HK-2 (cell line): ENCODE measurements at regions not wholly inside any gene's neighbourhood (a gene's known extent, or its start where the extent isn't known, plus 50 kb on each side); places are given as distances from the start of the nearest gene placed in this dataset.

Source experiments
- DNase-seq: peaks from one replicate; pipeline ENCODE4 v3.0.0-alpha.2; 2018; ENCODE audit not compliant: unreplicated experiment

DNA sequence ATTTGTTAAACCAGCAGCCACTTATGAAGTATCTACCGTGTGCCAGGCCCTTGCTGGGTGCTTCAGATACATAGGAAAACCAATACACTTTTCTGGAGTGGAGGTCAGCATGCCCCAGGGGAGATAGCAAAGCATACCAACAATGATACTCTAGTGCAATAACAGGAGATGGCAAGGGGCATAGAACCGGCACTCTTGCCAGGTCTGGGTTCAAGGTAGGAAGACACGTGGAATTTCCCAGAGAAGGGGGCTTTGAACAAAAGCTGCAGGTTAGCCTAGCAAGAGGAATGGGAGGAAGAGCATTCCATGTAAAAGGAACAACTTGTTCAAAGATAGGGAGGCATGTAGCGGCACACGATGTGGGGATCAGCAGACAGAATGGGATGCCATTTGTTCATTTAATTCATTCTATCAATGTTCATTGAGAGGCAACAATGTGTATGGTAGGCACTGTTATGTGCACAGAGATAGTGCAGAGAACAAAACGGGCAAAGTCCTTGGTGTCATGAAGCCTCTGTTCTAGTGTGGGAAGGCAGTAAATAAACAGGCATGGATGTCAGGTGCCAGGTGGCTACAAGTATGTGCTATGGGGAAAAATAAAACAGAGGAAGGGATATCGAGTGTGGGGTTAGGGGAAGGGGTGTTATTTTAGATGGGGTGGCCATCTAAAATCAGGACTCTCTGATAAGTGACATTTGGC is 162.6 kb upstream of the E2F8 start:
- no peak for DNase-seq

DNA sequence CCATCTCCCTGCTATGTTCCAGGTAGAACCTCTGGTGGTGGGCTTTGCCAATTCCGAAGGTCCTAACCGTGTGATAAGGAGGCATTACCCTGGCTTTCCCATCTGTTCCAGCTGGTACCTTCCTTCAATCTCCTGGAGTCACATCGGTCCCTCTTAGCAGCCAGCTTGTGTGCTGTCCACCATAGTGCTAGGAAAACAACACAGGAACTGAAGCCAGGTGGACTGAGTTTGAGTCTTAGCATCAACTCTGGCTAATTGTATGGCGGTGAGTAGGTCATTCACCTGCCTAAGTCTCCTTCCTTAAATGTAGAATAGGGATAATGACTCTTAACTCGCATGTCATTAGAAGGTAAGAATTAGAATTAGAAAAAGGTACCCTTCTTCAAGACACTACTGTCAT is 159.6 kb upstream of the E2F8 start:
- no peak for DNase-seq

DNA sequence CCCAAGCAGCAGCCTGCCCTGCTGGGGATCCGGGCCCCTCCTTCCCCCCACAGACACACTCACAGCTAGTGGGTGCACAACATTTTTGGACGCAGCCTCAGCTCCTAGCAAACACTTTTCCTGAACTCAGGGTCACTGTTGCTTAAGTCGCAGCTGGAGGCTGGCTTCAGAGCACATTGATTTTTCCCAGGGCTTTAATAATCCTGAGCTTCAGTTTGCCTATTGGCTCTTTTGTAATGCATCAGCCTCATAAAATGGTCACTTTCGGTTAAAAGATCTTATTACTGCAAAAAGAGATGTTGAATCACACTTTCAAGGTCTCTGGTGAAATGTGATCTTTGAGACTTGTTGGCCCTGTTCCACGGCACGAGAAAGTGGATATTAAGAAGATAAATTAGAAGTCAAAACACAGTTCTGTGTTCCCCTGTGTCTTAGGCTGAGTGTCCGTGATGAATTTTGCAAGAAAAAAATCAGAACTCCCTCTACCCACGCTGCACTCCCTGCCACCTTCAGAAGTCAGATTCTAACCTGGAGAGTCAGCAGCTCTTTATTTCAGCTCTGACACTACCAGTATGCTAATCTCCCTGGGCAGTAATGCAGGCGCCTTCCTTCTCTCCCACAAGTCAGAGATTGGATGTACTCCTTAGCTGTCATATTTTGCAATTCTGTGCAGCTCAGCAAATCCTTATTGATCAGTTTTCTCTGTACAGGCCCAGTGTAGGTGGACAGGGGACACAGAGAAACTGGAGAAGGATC is 158.2 kb upstream of the E2F8 start:
- no peak for DNase-seq

DNA sequence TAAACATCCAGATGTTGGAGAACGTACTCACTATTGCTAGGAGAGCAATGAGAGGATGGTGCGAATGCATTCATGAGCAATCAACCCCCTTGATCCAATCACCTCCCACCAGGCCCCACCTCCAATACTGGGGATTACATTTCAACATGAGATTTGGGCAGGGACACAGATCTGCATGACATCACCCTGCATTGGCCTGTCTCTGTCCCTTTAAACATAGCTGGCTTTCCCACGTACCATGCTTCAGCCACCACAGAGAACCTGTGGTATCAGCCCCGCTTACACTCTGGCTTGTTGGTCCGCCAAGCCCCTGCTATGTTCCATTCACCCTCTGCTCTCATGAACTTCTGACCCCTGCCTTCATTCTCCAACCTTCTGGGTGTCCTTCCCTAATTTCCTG is 157.5 kb upstream of the E2F8 start:
- no peak for DNase-seq

DNA sequence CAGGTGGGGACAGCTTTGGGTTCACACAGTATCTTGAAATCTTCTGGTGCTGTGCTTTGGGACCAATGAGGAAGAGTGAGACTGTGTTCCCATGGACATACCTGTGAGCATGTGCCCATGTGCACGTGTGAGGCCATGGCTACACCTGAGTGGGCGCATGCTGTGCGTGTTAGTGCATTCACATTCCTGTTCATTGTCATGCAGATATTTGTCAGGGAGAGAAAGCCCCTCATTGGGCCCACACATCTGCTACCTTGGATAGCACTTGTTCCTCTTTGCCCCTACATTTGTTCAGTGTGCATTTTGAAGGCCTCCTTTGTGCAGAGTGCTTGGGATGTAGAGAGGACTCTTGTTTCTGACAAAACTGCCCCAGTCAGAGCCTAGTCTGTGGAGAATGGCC is 154.3 kb upstream of the E2F8 start:
- no peak for DNase-seq

DNA sequence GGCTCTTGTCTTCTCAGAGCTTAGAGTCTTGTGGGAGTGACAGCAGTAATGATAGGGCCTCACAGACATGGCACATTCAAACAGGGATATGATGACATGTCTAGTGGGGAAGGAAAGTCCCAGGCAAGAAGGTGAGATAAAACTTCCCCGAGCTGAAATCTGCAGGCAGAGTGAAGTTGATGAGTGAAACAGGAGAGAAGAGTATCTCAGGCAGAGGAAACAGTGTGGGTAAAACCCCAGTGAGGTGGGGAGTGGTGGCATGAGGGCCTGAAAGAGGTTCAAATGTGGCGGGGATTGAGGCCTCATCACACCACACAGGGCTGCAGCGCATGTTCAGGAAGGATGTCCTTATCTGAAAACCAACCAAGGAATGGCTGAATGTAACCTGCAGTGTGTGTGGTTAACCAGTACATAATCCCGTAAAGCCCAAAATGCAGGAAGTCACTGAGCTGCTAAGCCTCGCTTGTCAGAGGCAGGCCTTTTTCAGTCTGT is 153.8 kb upstream of the E2F8 start:
- no peak for DNase-seq

DNA sequence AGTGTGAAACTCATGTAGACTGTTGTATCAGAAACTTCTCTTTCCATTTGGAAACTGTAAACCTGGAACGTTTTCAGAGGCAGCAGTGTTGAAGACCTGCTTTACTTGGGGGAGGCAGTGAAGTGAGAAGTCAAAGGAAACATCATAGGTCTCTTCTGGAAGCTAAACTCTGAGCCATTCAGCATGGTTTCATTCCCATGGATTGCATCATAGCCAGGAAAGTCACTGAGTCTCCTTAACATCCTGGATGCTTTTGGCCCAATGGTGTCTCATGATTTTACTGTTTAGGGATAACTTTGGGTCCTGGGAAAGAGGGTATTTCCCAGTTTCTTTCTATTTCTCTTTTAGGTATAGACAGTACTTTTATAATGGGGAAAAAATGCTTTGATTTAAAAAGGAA is 153.2 kb upstream of the E2F8 start:
- DNase-seq, result no peak

DNA sequence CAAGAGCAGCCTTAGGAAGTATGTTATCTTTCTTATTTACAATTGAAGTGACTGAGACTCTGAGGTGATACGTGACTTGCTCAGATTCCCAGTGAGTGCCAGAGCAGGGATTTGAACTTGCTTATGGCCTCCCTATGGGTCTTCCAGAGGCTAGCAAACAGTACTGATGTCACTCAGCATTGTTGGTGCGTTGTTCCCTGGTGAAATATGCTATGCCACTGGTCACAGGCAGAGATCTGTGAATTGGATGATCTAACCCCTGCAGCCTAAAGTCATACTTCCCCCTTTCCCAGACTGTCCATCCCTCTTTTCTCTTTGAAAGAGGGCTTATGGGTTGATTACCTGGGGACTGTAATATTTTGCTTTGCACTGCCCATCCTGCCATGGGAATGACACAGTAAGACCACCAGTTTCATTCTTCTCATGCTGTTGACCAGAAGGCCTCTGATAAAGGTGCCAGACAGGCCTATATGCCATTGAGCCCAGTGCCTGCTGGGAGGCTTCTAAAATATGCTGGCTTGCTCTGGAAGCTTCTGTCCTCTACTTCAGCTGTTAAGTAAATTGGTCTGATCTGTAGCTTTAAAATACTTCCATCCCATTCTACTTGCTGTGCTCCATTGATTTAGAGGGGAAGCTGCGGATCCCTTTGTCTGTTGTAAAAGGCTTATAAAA is 152.2 kb upstream of the E2F8 start:
- DNase-seq, result no peak

DNA sequence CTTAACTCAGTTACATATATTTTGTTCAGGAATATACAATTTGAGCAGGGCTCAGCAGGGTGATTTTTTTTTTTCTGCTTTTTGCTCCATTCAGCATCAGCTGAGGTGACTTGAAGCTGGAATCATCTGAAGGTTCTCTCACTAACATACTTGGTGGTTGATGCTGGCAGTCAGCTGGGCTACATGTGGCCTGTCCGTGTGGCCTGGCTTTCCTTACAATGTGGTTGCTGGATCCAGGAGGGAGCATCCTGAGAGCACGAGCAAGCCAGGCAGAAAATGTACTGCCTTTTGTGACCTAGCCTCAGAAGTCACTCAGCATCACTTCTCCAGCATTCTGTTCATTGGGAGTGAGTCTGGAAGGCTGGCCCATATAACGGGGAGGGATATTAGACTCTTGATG is 151.6 kb upstream of the E2F8 start:
- DNase-seq, result no peak

DNA sequence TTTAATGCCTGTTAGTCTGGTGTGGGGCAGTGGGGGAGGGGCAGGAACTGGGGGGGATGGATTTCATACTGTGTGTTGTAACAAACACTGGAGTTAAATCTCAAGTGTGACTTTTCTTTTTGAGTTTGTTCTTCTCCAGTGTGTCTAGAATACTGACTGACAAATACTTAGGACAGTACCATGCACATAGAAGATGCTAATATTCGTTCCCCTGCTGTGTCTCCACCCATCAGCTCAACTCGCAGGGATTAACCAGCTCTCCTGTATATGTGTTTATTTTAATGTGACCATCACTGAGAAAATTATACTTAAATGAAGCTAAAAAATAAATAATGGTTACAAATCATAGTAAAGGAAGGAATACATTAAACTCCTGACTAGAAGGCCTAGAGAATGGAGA is 150.9 kb upstream of the E2F8 start:
- no peak for DNase-seq

DNA sequence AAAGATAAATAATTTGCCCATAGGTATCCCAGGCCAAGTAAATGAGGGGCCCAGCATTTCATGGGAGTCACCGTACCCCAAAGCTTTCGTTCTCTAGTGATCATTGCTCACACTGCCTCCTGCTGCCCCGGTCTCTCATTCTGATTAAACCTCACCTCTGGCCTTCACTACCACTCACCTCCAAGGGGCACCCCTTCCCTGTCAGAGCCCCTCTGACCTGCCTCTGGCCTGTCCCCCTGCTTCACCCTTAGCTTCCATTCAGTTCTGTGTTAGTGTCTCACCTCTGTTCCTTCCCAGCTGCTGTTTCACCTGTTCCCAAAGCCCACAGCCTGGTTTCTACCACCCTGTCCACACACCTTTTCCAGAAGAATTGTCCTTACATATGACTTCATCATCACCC is 150.3 kb upstream of the E2F8 start:
- no peak for DNase-seq

DNA sequence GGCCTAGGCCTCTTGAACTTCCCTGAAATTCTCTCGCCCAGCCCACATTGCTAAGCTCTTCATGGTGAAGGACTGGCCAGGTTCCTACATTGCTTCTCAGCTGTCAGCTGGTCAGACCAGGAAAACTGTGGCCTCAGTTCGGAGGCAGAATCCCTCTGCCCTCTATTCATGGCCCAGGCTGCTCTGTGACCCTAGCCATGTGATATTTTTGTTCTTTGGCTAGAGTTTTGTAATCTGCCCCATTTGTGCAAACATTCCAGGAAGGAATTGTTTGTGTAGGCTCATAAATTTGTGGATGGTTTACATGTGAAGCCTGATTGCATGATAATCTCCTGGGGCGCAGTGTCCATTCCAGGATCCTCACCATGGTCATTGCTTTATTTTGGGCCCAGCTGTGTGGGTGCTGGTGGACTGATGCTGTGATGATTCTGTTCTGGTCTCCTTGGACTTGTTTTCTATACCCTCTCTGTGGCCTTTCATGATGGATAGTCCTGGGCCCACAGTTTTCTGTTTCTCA is 149.1 kb upstream of the E2F8 start:
- no peak for DNase-seq

DNA sequence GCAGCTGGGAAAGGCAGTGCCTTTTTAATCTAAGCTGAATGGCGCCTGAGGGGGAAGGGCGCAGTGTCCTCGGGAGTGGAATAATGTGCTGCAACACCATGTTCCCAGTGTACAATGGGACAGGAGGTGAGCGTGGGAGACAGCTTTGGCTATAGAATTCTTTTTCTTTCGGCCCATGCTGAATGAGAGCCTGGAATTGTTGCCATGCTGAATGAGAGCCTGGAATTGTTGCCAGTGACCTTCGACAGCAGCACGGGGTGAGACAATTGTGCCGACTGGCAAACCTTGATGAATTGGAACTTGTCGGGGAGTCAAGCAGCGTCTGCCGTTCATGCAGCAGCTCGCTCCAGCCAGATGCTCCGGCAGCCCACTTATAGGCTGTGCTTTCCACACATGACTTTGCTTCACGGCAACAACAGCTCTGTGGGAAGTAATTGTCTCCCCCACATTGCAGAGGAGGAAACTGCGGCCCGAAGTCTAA is 141.4 kb upstream of the E2F8 start:
- no peak for DNase-seq

DNA sequence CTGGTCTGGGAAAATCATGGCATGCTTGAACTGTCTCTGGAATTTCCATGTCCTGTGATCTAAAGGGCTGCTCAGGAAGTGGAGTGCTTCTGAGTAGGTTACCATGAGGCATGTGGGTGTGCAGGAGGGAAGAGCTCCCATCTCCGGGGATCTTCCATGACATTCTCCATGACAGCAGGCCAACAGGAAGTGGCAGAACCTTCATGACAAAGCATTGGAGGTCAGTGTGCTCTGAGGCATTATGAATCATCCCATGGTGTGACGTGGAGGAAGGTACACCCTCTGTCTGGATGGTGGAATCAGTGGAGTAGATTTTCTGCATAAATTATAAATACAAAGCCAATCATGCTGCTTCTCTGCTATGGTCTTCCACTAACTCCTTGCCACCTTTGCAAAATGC is 139.6 kb upstream of the E2F8 start:
- DNase-seq, result peak; percentile 48

DNA sequence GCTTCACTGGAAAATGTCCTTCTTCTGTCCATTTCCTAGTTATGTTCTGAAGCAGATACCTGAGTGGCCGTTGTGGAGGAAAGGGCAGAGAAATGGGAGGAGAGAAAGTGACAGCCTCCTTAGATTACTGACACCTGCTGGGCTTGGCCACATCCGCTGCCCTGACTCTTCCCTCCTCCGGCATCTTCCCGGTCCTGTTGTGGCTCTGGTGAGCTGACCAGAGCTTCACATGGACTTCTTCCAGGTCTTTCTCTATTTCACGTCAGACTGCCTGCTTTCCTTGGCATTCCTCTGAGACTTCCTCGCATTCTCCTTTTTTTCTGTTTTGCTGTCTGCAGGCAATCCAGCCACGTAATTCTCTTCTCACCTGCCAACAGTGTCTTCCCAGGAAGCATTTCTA is 138.7 kb upstream of the E2F8 start:
- DNase-seq, result no peak

DNA sequence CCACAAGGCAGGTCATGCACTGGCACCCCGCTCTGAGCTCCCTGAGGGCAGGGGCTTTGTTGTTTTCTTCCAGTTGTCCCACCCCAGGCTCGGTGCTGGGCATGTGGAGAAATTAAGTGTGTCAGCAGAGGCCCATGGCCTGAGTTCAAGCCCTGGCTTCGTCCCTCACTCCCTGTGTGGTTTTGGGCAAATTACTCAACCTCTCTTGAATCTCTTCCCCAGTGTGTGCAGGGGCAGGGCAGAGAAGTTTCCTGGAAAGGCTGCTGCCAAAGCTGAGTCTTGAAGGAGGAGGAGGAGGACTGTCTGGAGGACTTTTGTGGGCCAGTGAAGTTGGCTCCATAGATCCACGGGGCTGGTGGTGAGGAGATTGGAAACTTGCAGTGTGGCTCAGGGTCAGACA is 138.1 kb upstream of the E2F8 start:
- DNase-seq, result no peak

DNA sequence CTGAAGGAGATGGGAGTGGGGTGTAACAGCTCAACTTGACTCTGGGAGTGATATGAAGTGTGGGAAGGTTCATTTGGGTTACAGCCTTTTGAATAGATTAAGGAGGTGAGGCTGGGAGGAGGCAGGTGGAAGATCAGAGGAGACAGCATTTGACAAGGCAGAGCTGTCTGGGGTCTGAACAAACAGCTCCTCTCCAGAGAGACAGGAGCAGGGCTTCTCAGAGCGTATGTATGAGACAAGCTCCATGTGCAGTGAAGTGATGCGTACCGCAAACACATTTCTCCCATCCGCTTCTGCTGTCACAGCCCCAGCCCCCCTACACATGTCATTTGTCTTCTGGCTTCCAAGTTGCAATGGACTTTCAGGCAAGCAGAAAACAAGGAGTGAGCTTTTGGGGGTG is 137.1 kb upstream of the E2F8 start:
- DNase-seq, result no peak

DNA sequence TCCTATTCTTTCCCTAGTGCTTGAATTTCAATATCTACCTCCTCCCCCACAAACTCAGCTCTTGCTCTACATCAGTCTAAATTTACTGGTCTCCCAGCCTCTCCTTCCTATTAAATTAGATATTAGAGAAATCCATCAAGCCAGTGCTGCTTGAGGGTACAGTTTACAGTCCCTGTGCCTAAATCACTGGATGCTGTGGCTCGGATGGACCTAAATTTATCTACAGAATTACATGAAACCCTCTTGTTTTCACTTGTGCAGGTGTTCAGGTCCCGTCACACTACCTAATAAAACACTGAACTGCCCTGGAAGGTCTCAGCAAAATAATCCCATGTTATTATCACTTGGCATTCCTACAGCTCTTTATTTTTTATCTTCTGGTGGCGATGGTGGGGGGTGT is 134.7 kb upstream of the E2F8 start:
- DNase-seq, result no peak

DNA sequence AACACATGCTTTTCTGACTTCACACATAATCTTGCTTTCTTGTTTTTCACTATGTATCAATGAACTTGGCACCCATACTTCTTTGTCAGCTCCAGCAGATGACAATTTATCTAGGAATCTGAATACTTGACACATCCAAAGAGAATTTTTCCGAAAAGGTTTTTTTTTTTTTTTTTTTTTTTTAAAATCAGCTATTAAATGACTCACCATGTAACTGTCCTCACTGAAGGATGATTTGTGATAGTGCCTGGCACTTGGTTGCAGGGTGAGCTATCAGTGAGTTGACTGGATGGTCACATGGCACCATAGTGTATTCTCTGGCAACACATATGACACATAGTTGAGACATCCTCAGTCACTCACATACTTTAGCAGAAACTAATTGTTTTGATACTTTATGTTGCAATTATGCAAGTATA is 133.4 kb upstream of the E2F8 start:
- peak; percentile 43 for DNase-seq

DNA sequence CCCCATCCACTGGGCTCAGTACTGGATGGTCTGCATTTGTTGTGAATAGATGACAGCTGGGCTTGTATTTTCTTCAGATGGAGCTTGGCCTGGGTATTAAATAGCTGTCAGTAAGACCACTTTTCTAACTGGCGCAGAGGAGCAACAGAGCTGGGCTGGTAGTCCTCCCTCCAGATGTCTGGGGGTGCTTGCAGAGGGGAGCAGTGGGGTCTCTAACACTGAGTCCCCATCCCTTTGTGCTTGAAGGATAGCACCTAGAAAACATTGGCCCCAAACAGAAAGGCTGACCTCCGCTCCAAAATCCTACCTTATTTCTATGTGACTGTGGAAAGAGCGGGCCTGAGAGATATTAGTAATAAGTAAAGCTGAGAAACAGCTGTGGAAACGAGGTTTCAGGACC is 131.6 kb upstream of the E2F8 start:
- no peak for DNase-seq

DNA sequence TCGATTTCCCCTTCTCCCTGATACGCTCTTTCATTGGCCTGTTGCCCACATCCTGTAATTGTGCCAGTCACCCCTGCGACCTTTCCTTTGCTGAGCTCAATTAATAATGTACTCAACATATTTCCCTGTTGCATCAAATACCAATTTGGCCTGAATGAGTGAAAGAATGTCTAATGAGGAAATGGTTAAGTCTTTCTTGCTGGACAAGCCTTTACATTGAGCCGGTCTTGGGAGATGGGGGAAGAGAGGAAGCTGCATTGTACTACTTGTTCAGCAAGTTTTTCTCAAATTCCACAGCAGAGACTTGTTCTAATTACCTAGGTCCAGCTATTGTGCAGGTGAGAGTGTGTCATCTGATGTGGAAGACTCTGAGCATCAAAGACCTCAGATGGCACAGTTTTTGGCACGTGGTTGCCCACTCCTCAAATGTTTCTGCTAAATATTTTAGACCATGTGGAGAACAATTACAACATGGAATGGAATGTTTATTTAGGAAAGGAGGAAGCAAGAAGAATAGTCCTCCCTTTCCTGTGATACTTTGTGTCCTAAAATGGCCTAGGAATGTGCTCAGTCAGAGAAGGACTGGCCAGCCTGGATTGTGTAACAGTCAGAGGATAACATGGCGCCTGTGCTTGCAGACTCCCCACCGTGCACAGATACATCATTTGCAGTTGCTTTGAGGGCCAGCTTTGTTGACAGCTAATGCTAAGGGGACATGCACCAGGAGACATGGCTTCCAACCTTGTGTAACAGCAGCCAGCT is 129.5 kb upstream of the E2F8 start:
- no peak for DNase-seq
